Psoas muscle (tissue), 7 donors: ENCODE measurements at regions not wholly inside any gene's neighbourhood (a gene's known extent, or its start where the extent isn't known, plus 50 kb on each side); places are given as distances from the start of the nearest gene placed in this dataset.

Source experiments
- ATAC-seq, 4 donors: fragments of 200-7000 bp; cut with Tn5 transposase; one replicate each; pipeline ENCODE4 v1.9.1; 2020; ENCODE audit warnings: moderate library complexity in 3 of 4, mild to moderate bottlenecking in 2 of 4
- DNase-seq, 2 donors: peaks; one replicate each; pipeline ENCODE4 v3.0.0-alpha.2; 2020
- H3K27ac ChIP-seq: fragments of 200-600 bp; one replicate; pipeline ENCODE4 v1.8.0; 2022
- H3K27me3 ChIP-seq, 3 donors: fragments of 200-600 bp in 1 of 3; one replicate each; pipeline versions ENCODE4 v1.6.1 to v1.8.0; 2013 to 2022; ENCODE audit warnings: low read length in 2 of 3, mild to moderate bottlenecking in 2 of 3, moderate library complexity in 1 of 3; ENCODE audit not compliant: insufficient read depth in 3 of 3
- H3K36me3 ChIP-seq, 2 donors: fragments of 200-600 bp in 1 of 2; one replicate each; pipeline versions ENCODE4 v1.6.1 to v1.8.0; 2013 to 2022; ENCODE audit warnings: low read depth in 1 of 2, mild to moderate bottlenecking in 1 of 2, moderate library complexity in 1 of 2; ENCODE audit not compliant: insufficient read depth in 1 of 2
- H3K4me1 ChIP-seq: fragments of 200-600 bp; one replicate; pipeline ENCODE4 v1.8.0; 2022
- H3K4me3 ChIP-seq: fragments of 200-600 bp; one replicate; pipeline ENCODE4 v1.8.0; 2022; ENCODE audit warnings: mild to moderate bottlenecking
- H3K9me3 ChIP-seq: fragments of 200-600 bp; one replicate; pipeline ENCODE4 v1.8.0; 2022
- CTCF ChIP-seq: fragments of 200-600 bp; IDR thresholded peaks from one replicate; pipeline ENCODE4 v1.8.0; 2022; ENCODE audit warnings: antibody characterized with exemption
- WGBS, 3 donors: extraction: QIAGEN DNeasy Blood & Tissue Kit; methylation state at CpG; one replicate each; pipeline versions ENCODE4 v1.1.6 to v1.1.7; 2013; 5-methylcytosine and 5-hydroxymethylcytosine counted together
- intact Hi-C, 2 donors: fragments of 100-400 bp; cut with DNase I; formaldehyde crosslinking; loops; one replicate each; pipeline versions ENCODE4 v1.11.0 to v1.14.2; 2022
- donor health status: healthy with polysubstance abuse.
- donor health status: DM: no; HTN: no; CAD: no; lungs with moderate emphysema.
- donor health status: Bipolar disorder and iron deficiency.
- donor health status: healthy.
- donor health status: DM: yes; HTN: yes; CAD: no.
- donor health status: DM: no; HTN: no; CAD: no.
- donor health status: DM: yes; HTN: yes; CAD: no.

- intact Hi-C loops, result loop anchor here (2.0 to 10.0 kb wide), 5 partner anchors 212 to 1098 kb away; no protein-coding TSS in a partner anchor
- WGBS, 3 donors, result 86 to 91% (median 87%) methylated on average over 1 of the region's 1 CpG
- H3K9me3 ChIP-seq, result no peaks in the 10 kb centered on the region
- ATAC-seq (no peak), DNase-seq (no peak)
- H3K36me3 ChIP-seq, result no peaks in the 10 kb centered on the region
- TF ChIP-seq CTCF, result no peak
- no peak overlapping the region for H3K27ac ChIP-seq
- no peaks in the 10 kb centered on the region for H3K27me3 ChIP-seq
- no peaks in the 10 kb centered on the region for H3K4me1 ChIP-seq
- H3K4me3 ChIP-seq, result no peak overlapping the region
Measured at GRCh38 chr2:12930391-12930790, 213.7 kb downstream of the TRIB2 start.

GRCh38 chr2:12931186-12931844 is 214.6 kb downstream of the TRIB2 start:
- H3K4me1 ChIP-seq, result no peaks in the 10 kb centered on the region
- DNase-seq (no peak), ATAC-seq (peak; percentile 61 to 93 (median 87))
- peak; percentile 91 for TF ChIP-seq CTCF
- H3K9me3 ChIP-seq, result no peaks in the 10 kb centered on the region
- no peak overlapping the region for H3K4me3 ChIP-seq
- no peaks in the 10 kb centered on the region for H3K36me3 ChIP-seq
- H3K27ac ChIP-seq, result no peak overlapping the region
- WGBS, 3 donors, result 23 to 27% (median 26%) methylated on average over 4 of the region's 4 CpGs
- H3K27me3 ChIP-seq, result peaks cover 0 to 3% (median 0%) of the 10 kb centered on the region in 3 donors
- intact Hi-C loops, result loop anchor here (2.0 to 10.0 kb wide), 5 partner anchors 213 to 1099 kb away; no protein-coding TSS in a partner anchor

DNA sequence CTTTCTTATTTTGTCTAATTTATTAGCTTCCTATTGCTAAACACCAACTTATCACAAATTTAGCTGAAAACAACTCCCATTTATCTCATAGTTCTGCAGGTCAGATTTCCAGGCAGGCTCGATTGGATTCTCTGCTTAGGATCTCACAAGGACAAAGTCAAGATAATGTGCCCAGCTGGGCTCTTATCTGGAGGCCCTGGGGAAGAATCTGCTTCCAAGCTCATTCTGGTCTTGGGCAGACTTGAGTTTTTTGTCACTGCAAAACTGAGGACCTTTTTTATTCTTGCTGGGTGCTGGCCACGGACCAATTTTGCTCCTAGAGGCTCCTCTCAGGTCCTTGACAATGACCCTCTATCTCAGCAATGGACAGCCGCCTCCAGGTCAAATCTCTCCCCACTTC is 215.5 kb downstream of the TRIB2 start:
- intact Hi-C loops, result loop anchor here (5.0 to 10.0 kb wide), 4 partner anchors 1067 to 1100 kb away; no protein-coding TSS in a partner anchor
- ATAC-seq, result no peak
- WGBS, 3 donors, result 65 to 76% (median 68%) methylated on average over 3 of the region's 3 CpGs

DNA sequence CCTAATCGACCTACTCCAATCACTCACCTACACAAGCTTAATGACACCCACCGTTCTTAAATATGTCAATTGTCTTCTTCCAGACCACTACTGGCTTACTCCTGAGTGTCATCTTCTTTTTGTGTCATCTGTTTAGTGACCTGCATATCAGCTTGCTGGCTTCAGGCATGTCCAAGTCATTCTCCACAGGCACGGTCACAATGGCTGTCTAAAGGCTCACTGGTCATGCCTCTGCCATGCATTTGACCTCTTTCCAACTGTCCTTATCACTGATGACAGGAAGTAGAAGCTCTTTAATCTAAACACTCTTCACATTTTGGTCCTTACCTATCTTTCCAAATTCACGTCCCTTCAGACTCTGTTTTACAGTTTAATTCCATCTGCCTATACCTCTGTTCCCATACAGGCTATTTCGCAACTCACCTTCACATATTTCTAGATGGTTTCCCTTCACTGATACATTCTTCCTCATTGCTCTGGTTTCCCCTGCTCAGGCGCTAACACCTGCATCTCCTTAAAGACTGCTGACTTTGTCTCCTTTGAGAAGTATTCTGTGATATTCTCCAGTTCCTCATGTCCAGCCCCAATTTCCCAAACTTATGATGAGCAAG is 217.5 kb downstream of the TRIB2 start:
- no peak overlapping the region for H3K27ac ChIP-seq
- DNase-seq (no peak), ATAC-seq (no peak)
- no peaks in the 10 kb centered on the region for H3K9me3 ChIP-seq
- no peak overlapping the region for H3K4me3 ChIP-seq
- peaks cover 0 to 3% (median 0%) of the 10 kb centered on the region in 3 donors for H3K27me3 ChIP-seq
- H3K36me3 ChIP-seq, result no peaks in the 10 kb centered on the region
- 84% methylated on average over 6 of the region's 6 CpGs for WGBS, 3 donors
- no peaks in the 10 kb centered on the region for H3K4me1 ChIP-seq
- no peak for TF ChIP-seq CTCF
- intact Hi-C loops, result loop anchor here (5.0 to 10.0 kb wide), 4 partner anchors 1069 to 1102 kb away; no protein-coding TSS in a partner anchor

More for the DNA sequence above, 215.5 kb downstream of the TRIB2 start:
- H3K4me3 ChIP-seq, result no peak overlapping the region
- peaks cover 0 to 3% (median 0%) of the 10 kb centered on the region in 3 donors for H3K27me3 ChIP-seq
- TF ChIP-seq CTCF, result no peak
- no peaks in the 10 kb centered on the region for H3K4me1 ChIP-seq
- H3K27ac ChIP-seq, result no peak overlapping the region
- no peak for DNase-seq
- no peaks in the 10 kb centered on the region for H3K36me3 ChIP-seq
- H3K9me3 ChIP-seq, result no peaks in the 10 kb centered on the region
